ENCODE measurements at regions not wholly inside any gene's neighbourhood (a gene's known extent, or its start where the extent isn't known, plus 50 kb on each side); places are given as distances from the start of the nearest gene placed in this dataset.

DNA sequence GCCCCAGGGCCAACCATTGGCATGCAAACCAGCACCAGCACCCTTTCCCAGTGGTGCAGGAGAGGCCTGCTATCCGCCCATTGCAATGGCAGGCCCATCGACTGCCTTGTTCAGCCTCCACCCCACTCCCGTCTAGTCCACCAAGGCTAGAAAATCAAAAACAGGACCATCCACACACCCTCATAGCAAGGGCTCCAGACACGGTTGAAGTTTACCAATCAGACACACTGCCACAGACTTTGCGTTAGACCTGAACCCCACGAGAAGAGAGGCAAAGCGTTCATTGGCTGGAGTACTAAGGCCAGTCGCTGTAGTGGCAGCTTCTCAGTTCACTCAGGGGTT lies 95.3 kb upstream of the TEX51 start:
- DNase-seq (ENCODE audit: low spot score): no peak
- Mint-ChIP-seq H3K9me3 (ENCODE audit: low read depth) (no peaks in the 10 kb centered on the region), H3K4me3 (ENCODE audit: unreplicated experiment) (no peak overlapping the region), H3K36me3 (ENCODE audit: low read depth) (no peaks in the 10 kb centered on the region), H3K27me3 (ENCODE audit: low read depth) (peaks cover 20% of the 10 kb centered on the region), H3K27ac (ENCODE audit: unreplicated experiment) (no peak overlapping the region), H3K4me1 (ENCODE audit: low read depth) (no peaks in the 10 kb centered on the region)
- TF ChIP-seq, protein P1, sequence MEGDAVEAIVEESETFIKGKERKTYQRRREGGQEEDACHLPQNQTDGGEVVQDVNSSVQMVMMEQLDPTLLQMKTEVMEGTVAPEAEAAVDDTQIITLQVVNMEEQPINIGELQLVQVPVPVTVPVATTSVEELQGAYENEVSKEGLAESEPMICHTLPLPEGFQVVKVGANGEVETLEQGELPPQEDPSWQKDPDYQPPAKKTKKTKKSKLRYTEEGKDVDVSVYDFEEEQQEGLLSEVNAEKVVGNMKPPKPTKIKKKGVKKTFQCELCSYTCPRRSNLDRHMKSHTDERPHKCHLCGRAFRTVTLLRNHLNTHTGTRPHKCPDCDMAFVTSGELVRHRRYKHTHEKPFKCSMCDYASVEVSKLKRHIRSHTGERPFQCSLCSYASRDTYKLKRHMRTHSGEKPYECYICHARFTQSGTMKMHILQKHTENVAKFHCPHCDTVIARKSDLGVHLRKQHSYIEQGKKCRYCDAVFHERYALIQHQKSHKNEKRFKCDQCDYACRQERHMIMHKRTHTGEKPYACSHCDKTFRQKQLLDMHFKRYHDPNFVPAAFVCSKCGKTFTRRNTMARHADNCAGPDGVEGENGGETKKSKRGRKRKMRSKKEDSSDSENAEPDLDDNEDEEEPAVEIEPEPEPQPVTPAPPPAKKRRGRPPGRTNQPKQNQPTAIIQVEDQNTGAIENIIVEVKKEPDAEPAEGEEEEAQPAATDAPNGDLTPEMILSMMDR (IDR thresholded peaks at IDR 0.05): no peak

- Mint-ChIP-seq H3K27me3 (ENCODE audit: low read depth) (peaks cover 20% of the 10 kb centered on the region), H3K4me3 (ENCODE audit: unreplicated experiment) (no peak overlapping the region), H3K36me3 (ENCODE audit: low read depth) (no peaks in the 10 kb centered on the region), H3K27ac (ENCODE audit: unreplicated experiment) (no peak overlapping the region), H3K4me1 (ENCODE audit: low read depth) (peaks cover 4% of the 10 kb centered on the region), H3K9me3 (ENCODE audit: low read depth) (no peaks in the 10 kb centered on the region)
- DNase-seq (ENCODE audit: low spot score): no peak
- TF ChIP-seq, protein P1 (IDR thresholded peaks at IDR 0.05): no peak
Observed at GRCh38 chr2:126804347-126804746, 94.3 kb upstream of the TEX51 start.

DNA sequence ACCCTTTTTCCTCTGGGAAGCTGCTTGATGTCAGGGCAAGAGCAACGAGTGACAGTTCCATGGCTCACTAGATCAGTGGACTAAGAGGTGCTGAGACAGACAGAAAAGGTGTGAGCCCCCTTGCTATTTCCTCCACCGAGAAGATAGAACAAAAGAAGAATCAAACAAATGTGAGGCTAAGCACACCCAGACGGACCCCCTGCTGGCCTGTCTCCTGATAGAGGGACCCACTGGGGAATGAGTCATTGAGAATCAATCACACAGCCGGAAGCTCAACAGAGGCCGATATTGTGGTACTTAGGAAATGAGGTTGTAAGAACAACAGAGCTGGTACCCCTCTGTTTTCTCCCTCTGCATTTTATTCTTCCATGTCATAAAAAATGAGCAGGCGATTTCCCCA lies 89.8 kb upstream of the TEX51 start:
- DNase-seq (ENCODE audit: low spot score): no peak
- Mint-ChIP-seq H3K36me3 (ENCODE audit: low read depth) (no peaks in the 10 kb centered on the region), H3K9me3 (ENCODE audit: low read depth) (peaks cover 6% of the 10 kb centered on the region), H3K27ac (ENCODE audit: unreplicated experiment) (no peak overlapping the region), H3K4me3 (ENCODE audit: unreplicated experiment) (no peak overlapping the region), H3K4me1 (ENCODE audit: low read depth) (peaks cover 4% of the 10 kb centered on the region), H3K27me3 (ENCODE audit: low read depth) (peaks cover 12% of the 10 kb centered on the region)
- TF ChIP-seq, protein P1 (IDR thresholded peaks at IDR 0.05): no peak

GRCh38 chr2:126809340-126809739 lies 89.3 kb upstream of the TEX51 start:
- Mint-ChIP-seq H3K9me3 (ENCODE audit: low read depth) (peaks cover 10% of the 10 kb centered on the region), H3K27ac (ENCODE audit: unreplicated experiment) (no peak overlapping the region), H3K4me1 (ENCODE audit: low read depth) (peaks cover 4% of the 10 kb centered on the region), H3K27me3 (ENCODE audit: low read depth) (peaks cover 16% of the 10 kb centered on the region), H3K4me3 (ENCODE audit: unreplicated experiment) (no peak overlapping the region), H3K36me3 (ENCODE audit: low read depth) (no peaks in the 10 kb centered on the region)
- no peak for DNase-seq (ENCODE audit: low spot score)
- TF ChIP-seq, protein P1 (IDR thresholded peaks at IDR 0.05): no peak

GRCh38 chr2:126810001-126810400 lies 88.7 kb upstream of the TEX51 start:
- H3K27ac Mint-ChIP-seq (ENCODE audit: unreplicated experiment): no peak overlapping the region
- peaks cover 10% of the 10 kb centered on the region for H3K9me3 Mint-ChIP-seq (ENCODE audit: low read depth)
- H3K27me3 Mint-ChIP-seq (ENCODE audit: low read depth): peaks cover 16% of the 10 kb centered on the region
- DNase-seq (ENCODE audit: low spot score): no peak
- H3K4me1 Mint-ChIP-seq (ENCODE audit: low read depth): peaks cover 4% of the 10 kb centered on the region
- no peaks in the 10 kb centered on the region for H3K36me3 Mint-ChIP-seq (ENCODE audit: low read depth)
- H3K4me3 Mint-ChIP-seq (ENCODE audit: unreplicated experiment): no peak overlapping the region
- TF ChIP-seq, protein P1 (IDR thresholded peaks at IDR 0.05): no peak
